IPS-18a (cell line): ENCODE measurements at regions not wholly inside any gene's neighbourhood (a gene's known extent, or its start where the extent isn't known, plus 50 kb on each side); places are given as distances from the start of the nearest gene placed in this dataset.
"Not testable (repeated sequence)": the region's sequence is repeated elsewhere in the genome, so short reads cannot be mapped to it uniquely, and the experiment has no call there.

Source experiments
- H3K27ac ChIP-seq: one replicate; pipeline ENCODE4 v1.5.1; 2013; ENCODE audit warnings: low read length
- H3K27me3 ChIP-seq: one replicate; pipeline ENCODE4 v1.6.1; 2013; ENCODE audit warnings: mild to moderate bottlenecking, low read length; ENCODE audit not compliant: control insufficient read depth, insufficient read depth
- H3K36me3 ChIP-seq: one replicate; pipeline ENCODE4 v1.6.1; 2013; ENCODE audit warnings: low read depth, low read length; ENCODE audit not compliant: control insufficient read depth
- H3K4me1 ChIP-seq: one replicate; pipeline ENCODE4 v1.6.1; 2013; ENCODE audit warnings: low read depth, low read length; ENCODE audit not compliant: control insufficient read depth
- H3K4me3 ChIP-seq: one replicate; pipeline ENCODE4 v1.5.1; 2013; ENCODE audit warnings: low read length
- H3K9ac ChIP-seq: one replicate; pipeline ENCODE4 v1.6.1; 2013; ENCODE audit warnings: mild to moderate bottlenecking, low read length, moderate library complexity
- H3K9me3 ChIP-seq: one replicate; pipeline ENCODE4 v1.6.1; 2013; ENCODE audit warnings: low read depth, low read length; ENCODE audit not compliant: control insufficient read depth

GRCh38 chr7:55305135-55305534, 60.0 kb upstream of the LANCL2 start:
- Histone ChIP-seq H3K4me1 (no peaks in the 10 kb centered on the region), H3K4me3 (no peak overlapping the region), H3K9ac (no peak overlapping the region), H3K9me3 (no peaks in the 10 kb centered on the region), H3K27ac (no peak overlapping the region), H3K36me3 (no peaks in the 10 kb centered on the region), H3K27me3 (no peaks in the 10 kb centered on the region)

- no peaks in the 10 kb centered on the region for H3K4me1 ChIP-seq
- H3K36me3 ChIP-seq, result no peaks in the 10 kb centered on the region
- no peaks in the 10 kb centered on the region for H3K27me3 ChIP-seq
- H3K4me3 ChIP-seq, result no peak overlapping the region
- H3K9ac ChIP-seq, result no peak overlapping the region
- H3K9me3 ChIP-seq, result no peaks in the 10 kb centered on the region
- no peak overlapping the region for H3K27ac ChIP-seq
Measured at GRCh38 chr7:55306331-55306730, 58.8 kb upstream of the LANCL2 start.

GRCh38 chr7:55307123-55307916, 57.8 kb upstream of the LANCL2 start:
- no peaks in the 10 kb centered on the region for H3K9me3 ChIP-seq
- no peak overlapping the region for H3K9ac ChIP-seq
- H3K4me3 ChIP-seq, result no peak overlapping the region
- H3K36me3 ChIP-seq, result no peaks in the 10 kb centered on the region
- H3K4me1 ChIP-seq, result no peaks in the 10 kb centered on the region
- no peak overlapping the region for H3K27ac ChIP-seq
- no peaks in the 10 kb centered on the region for H3K27me3 ChIP-seq

GRCh38 chr7:55308186-55308929, 56.8 kb upstream of the LANCL2 start:
- H3K27me3 ChIP-seq, result no peaks in the 10 kb centered on the region
- no peak overlapping the region for H3K27ac ChIP-seq
- no peaks in the 10 kb centered on the region for H3K36me3 ChIP-seq
- H3K4me1 ChIP-seq, result no peaks in the 10 kb centered on the region
- H3K9me3 ChIP-seq, result no peaks in the 10 kb centered on the region
- H3K4me3 ChIP-seq, result no peak overlapping the region
- no peak overlapping the region for H3K9ac ChIP-seq

GRCh38 chr7:55309040-55309991, 55.8 kb upstream of the LANCL2 start:
- no peaks in the 10 kb centered on the region for H3K9me3 ChIP-seq
- no peak overlapping the region for H3K27ac ChIP-seq
- no peak overlapping the region for H3K4me3 ChIP-seq
- no peaks in the 10 kb centered on the region for H3K27me3 ChIP-seq
- H3K36me3 ChIP-seq, result no peaks in the 10 kb centered on the region
- H3K9ac ChIP-seq, result no peak overlapping the region
- H3K4me1 ChIP-seq, result no peaks in the 10 kb centered on the region

GRCh38 chr7:55310287-55311025, 54.7 kb upstream of the LANCL2 start:
- Histone ChIP-seq H3K27me3 (no peaks in the 10 kb centered on the region), H3K4me1 (no peaks in the 10 kb centered on the region)

GRCh38 chr7:55311892-55312291, 53.2 kb upstream of the LANCL2 start:
- H3K36me3 ChIP-seq, H3K27ac ChIP-seq, H3K4me1 ChIP-seq: not testable (repeated sequence)

More at GRCh38 chr7:55310287-55311025, 54.7 kb upstream of the LANCL2 start:
- Histone ChIP-seq H3K36me3 (no peaks in the 10 kb centered on the region), H3K27ac (no peak overlapping the region), H3K9ac (no peak overlapping the region), H3K9me3 (no peaks in the 10 kb centered on the region), H3K4me3 (no peak overlapping the region)

GRCh38 chr7:55313671-55314070, 51.5 kb upstream of the LANCL2 start:
- not testable (repeated sequence) for H3K27me3 ChIP-seq, H3K4me1 ChIP-seq, H3K9ac ChIP-seq, H3K4me3 ChIP-seq, H3K27ac ChIP-seq, H3K36me3 ChIP-seq, H3K9me3 ChIP-seq

More at GRCh38 chr7:55311892-55312291, 53.2 kb upstream of the LANCL2 start:
- not testable (repeated sequence) for H3K4me3 ChIP-seq, H3K9ac ChIP-seq, H3K9me3 ChIP-seq, H3K27me3 ChIP-seq

- H3K9me3 ChIP-seq, result no peaks in the 10 kb centered on the region
- no peak overlapping the region for H3K4me3 ChIP-seq
- no peaks in the 10 kb centered on the region for H3K27me3 ChIP-seq
- H3K27ac ChIP-seq, result no peak overlapping the region
- H3K36me3 ChIP-seq, result no peaks in the 10 kb centered on the region
- H3K4me1 ChIP-seq, result no peaks in the 10 kb centered on the region
- H3K9ac ChIP-seq, result no peak overlapping the region
Measured at GRCh38 chr7:55314967-55315366, 50.2 kb upstream of the LANCL2 start.
